ENCODE measurements at regions not wholly inside any gene's neighbourhood (a gene's known extent, or its start where the extent isn't known, plus 50 kb on each side); places are given as distances from the start of the nearest gene placed in this dataset.
"Not testable (repeated sequence)": the region's sequence is repeated elsewhere in the genome, so short reads cannot be mapped to it uniquely, and the experiment has no call there.

GRCh38 chr6:49233483-49233882, 229.6 kb downstream of the MMUT start:
- Histone ChIP-seq H3K4me3 (ENCODE audit: low read depth in 1 of 5, low read length in 5 of 5) (no peak overlapping the region), H3K9ac (ENCODE audit: low read length in 5 of 5) (no peak overlapping the region), H3K27me3 (ENCODE audit: control insufficient read depth in 5 of 5, insufficient read depth in 4 of 5, low read length in 5 of 5) (no peaks in the 10 kb centered on the region), H3K36me3 (ENCODE audit: control insufficient read depth in 5 of 5, insufficient read depth in 5 of 5, low read length in 5 of 5) (no peaks in the 10 kb centered on the region), H3K27ac (ENCODE audit: low read depth, low read length) (no peak overlapping the region), H3K4me1 (ENCODE audit: control insufficient read depth in 5 of 5, insufficient read depth in 5 of 5, low read length in 5 of 5) (no peaks in the 10 kb centered on the region), H3K9me3 (ENCODE audit: control insufficient read depth in 5 of 5, low read length in 5 of 5) (peaks cover 2 to 12% (median 3%) of the 10 kb centered on the region in 5 donors)

- no peak overlapping the region for H3K9ac ChIP-seq (ENCODE audit: low read length in 5 of 5)
Measured at GRCh38 chr6:49225471-49225870, 237.6 kb downstream of the MMUT start.

GRCh38 chr6:49220293-49220692, 242.8 kb downstream of the MMUT start:
- H3K9me3 ChIP-seq (ENCODE audit: control insufficient read depth in 5 of 5, low read length in 5 of 5) = peaks cover 0 to 17% (median 0%) of the 10 kb centered on the region in 5 donors
- no peaks in the 10 kb centered on the region for H3K36me3 ChIP-seq (ENCODE audit: control insufficient read depth in 5 of 5, insufficient read depth in 5 of 5, low read length in 5 of 5)
- no peak overlapping the region for H3K4me3 ChIP-seq (ENCODE audit: low read depth in 1 of 5, low read length in 5 of 5)
- H3K9ac ChIP-seq (ENCODE audit: low read length in 5 of 5) = no peak overlapping the region
- H3K27me3 ChIP-seq (ENCODE audit: control insufficient read depth in 5 of 5, insufficient read depth in 4 of 5, low read length in 5 of 5) = no peaks in the 10 kb centered on the region
- no peaks in the 10 kb centered on the region for H3K4me1 ChIP-seq (ENCODE audit: control insufficient read depth in 5 of 5, insufficient read depth in 5 of 5, low read length in 5 of 5)
- no peak overlapping the region for H3K27ac ChIP-seq (ENCODE audit: low read depth, low read length)

More at GRCh38 chr6:49225471-49225870, 237.6 kb downstream of the MMUT start:
- H3K36me3 ChIP-seq (ENCODE audit: control insufficient read depth in 5 of 5, insufficient read depth in 5 of 5, low read length in 5 of 5) = no peaks in the 10 kb centered on the region
- no peak overlapping the region for H3K4me3 ChIP-seq (ENCODE audit: low read depth in 1 of 5, low read length in 5 of 5)
- H3K27ac ChIP-seq (ENCODE audit: low read depth, low read length) = no peak overlapping the region
- no peaks in the 10 kb centered on the region for H3K4me1 ChIP-seq (ENCODE audit: control insufficient read depth in 5 of 5, insufficient read depth in 5 of 5, low read length in 5 of 5)
- no peaks in the 10 kb centered on the region for H3K27me3 ChIP-seq (ENCODE audit: control insufficient read depth in 5 of 5, insufficient read depth in 4 of 5, low read length in 5 of 5)
- H3K9me3 ChIP-seq (ENCODE audit: control insufficient read depth in 5 of 5, low read length in 5 of 5) = peaks cover 0 to 6% (median 2%) of the 10 kb centered on the region in 5 donors

- no peak overlapping the region for H3K27ac ChIP-seq (ENCODE audit: low read depth, low read length)
- no peaks in the 10 kb centered on the region for H3K27me3 ChIP-seq (ENCODE audit: control insufficient read depth in 5 of 5, insufficient read depth in 4 of 5, low read length in 5 of 5)
- no peak overlapping the region for H3K9ac ChIP-seq (ENCODE audit: low read length in 5 of 5)
- H3K9me3 ChIP-seq (ENCODE audit: control insufficient read depth in 5 of 5, low read length in 5 of 5) = peaks cover 0 to 5% (median 0%) of the 10 kb centered on the region in 5 donors
- no peaks in the 10 kb centered on the region for H3K4me1 ChIP-seq (ENCODE audit: control insufficient read depth in 5 of 5, insufficient read depth in 5 of 5, low read length in 5 of 5)
- no peaks in the 10 kb centered on the region for H3K36me3 ChIP-seq (ENCODE audit: control insufficient read depth in 5 of 5, insufficient read depth in 5 of 5, low read length in 5 of 5)
- H3K4me3 ChIP-seq (ENCODE audit: low read depth in 1 of 5, low read length in 5 of 5) = no peak overlapping the region
Measured at GRCh38 chr6:49205526-49205925, 257.5 kb downstream of the MMUT start.

GRCh38 chr6:49202924-49203536, 260.0 kb downstream of the MMUT start:
- Histone ChIP-seq H3K27me3 (ENCODE audit: control insufficient read depth in 5 of 5, insufficient read depth in 4 of 5, low read length in 5 of 5) (no peaks in the 10 kb centered on the region), H3K4me3 (ENCODE audit: low read depth in 1 of 5, low read length in 5 of 5) (no peak overlapping the region), H3K9ac (ENCODE audit: low read length in 5 of 5) (no peak overlapping the region), H3K27ac (ENCODE audit: low read depth, low read length) (no peak overlapping the region), H3K36me3 (ENCODE audit: control insufficient read depth in 5 of 5, insufficient read depth in 5 of 5, low read length in 5 of 5) (no peaks in the 10 kb centered on the region), H3K4me1 (ENCODE audit: control insufficient read depth in 5 of 5, insufficient read depth in 5 of 5, low read length in 5 of 5) (no peaks in the 10 kb centered on the region), H3K9me3 (ENCODE audit: control insufficient read depth in 5 of 5, low read length in 5 of 5) (peaks cover 0 to 5% (median 0%) of the 10 kb centered on the region in 5 donors)

- Histone ChIP-seq H3K27ac (ENCODE audit: low read depth, low read length) (no peak overlapping the region), H3K4me3 (ENCODE audit: low read depth in 1 of 5, low read length in 5 of 5) (no peak overlapping the region), H3K36me3 (ENCODE audit: control insufficient read depth in 5 of 5, insufficient read depth in 5 of 5, low read length in 5 of 5) (no peaks in the 10 kb centered on the region), H3K4me1 (ENCODE audit: control insufficient read depth in 5 of 5, insufficient read depth in 5 of 5, low read length in 5 of 5) (no peaks in the 10 kb centered on the region), H3K9me3 (ENCODE audit: control insufficient read depth in 5 of 5, low read length in 5 of 5) (no peaks in the 10 kb centered on the region), H3K9ac (ENCODE audit: low read length in 5 of 5) (no peak overlapping the region), H3K27me3 (ENCODE audit: control insufficient read depth in 5 of 5, insufficient read depth in 4 of 5, low read length in 5 of 5) (no peaks in the 10 kb centered on the region)
Measured at GRCh38 chr6:49198015-49198414, 265.0 kb downstream of the MMUT start.

DNA sequence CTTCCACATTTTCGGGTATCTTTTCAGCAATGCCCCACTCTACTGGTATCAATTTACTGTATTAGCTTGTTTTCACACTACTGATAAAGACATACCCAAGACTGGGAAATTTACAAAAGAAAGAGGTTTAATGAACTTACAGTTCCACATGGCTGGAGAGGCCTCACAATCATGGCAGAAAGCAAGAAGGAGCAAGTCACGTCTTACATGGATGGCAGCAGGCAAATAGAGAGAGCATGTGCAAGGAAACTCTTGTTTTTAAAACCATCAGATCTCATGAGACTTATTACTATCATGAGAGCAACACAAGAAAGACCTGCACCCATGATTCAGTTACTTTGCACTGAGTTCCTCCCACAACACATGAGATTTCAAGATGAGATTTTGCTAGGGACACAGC, 300.7 kb downstream of the MMUT start:
- H3K4me1 ChIP-seq (ENCODE audit: control insufficient read depth in 5 of 5, insufficient read depth in 5 of 5, low read length in 5 of 5); H3K9me3 ChIP-seq (ENCODE audit: control insufficient read depth in 5 of 5, low read length in 5 of 5); H3K27me3 ChIP-seq (ENCODE audit: control insufficient read depth in 5 of 5, insufficient read depth in 4 of 5, low read length in 5 of 5); H3K9ac ChIP-seq (ENCODE audit: low read length in 5 of 5); H3K36me3 ChIP-seq (ENCODE audit: control insufficient read depth in 5 of 5, insufficient read depth in 5 of 5, low read length in 5 of 5); H3K4me3 ChIP-seq (ENCODE audit: low read depth in 1 of 5, low read length in 5 of 5); H3K27ac ChIP-seq (ENCODE audit: low read depth, low read length): not testable (repeated sequence)

DNA sequence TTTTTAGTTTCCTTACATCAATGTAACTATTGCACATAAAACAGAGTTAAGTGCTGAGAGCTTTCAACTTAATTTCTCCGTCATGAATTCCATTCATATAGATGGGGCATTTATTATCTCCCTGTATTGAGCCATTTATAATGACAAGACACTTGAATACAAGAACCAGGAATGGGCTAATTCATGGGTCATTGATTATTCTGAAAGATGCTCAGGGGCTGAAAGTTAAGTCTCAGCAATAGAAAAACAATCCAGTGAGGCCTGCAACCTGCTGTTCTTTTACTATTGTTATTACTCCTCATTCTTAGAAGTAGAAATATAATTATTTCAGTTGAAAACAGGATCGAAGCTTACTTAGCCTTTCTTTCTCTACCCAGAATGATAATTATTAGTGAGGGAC, 307.7 kb downstream of the MMUT start:
- Histone ChIP-seq H3K36me3 (ENCODE audit: control insufficient read depth in 5 of 5, insufficient read depth in 5 of 5, low read length in 5 of 5) (no peaks in the 10 kb centered on the region), H3K27ac (ENCODE audit: low read depth, low read length) (no peak overlapping the region), H3K9ac (ENCODE audit: low read length in 5 of 5) (no peak overlapping the region), H3K4me1 (ENCODE audit: control insufficient read depth in 5 of 5, insufficient read depth in 5 of 5, low read length in 5 of 5) (no peaks in the 10 kb centered on the region), H3K27me3 (ENCODE audit: control insufficient read depth in 5 of 5, insufficient read depth in 4 of 5, low read length in 5 of 5) (no peaks in the 10 kb centered on the region), H3K4me3 (ENCODE audit: low read depth in 1 of 5, low read length in 5 of 5) (no peak overlapping the region), H3K9me3 (ENCODE audit: control insufficient read depth in 5 of 5, low read length in 5 of 5) (peaks cover 0 to 9% (median 0%) of the 10 kb centered on the region in 5 donors)

DNA sequence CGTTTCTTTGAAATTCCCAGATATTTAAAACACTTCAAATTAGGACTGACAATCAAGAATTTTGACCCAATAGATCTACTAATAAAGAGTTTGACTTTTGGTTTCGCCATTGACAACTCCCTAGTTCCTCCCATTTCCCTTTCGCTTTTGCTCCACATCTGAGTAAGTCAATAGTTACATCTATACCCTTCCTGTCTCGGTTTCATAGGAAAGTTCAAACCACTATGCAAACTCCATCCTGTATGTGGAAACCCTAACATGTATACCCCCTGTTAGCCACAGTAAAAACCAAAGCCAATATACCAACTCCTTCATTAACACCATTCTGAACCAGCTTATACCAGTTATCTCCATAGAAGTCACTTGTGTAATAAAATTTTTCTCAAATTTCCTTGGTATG, 311.1 kb downstream of the MMUT start:
- no peaks in the 10 kb centered on the region for H3K36me3 ChIP-seq (ENCODE audit: control insufficient read depth in 5 of 5, insufficient read depth in 5 of 5, low read length in 5 of 5)
- no peak overlapping the region for H3K9ac ChIP-seq (ENCODE audit: low read length in 5 of 5)
- H3K27ac ChIP-seq (ENCODE audit: low read depth, low read length) = no peak overlapping the region
- no peaks in the 10 kb centered on the region for H3K4me1 ChIP-seq (ENCODE audit: control insufficient read depth in 5 of 5, insufficient read depth in 5 of 5, low read length in 5 of 5)
- no peaks in the 10 kb centered on the region for H3K27me3 ChIP-seq (ENCODE audit: control insufficient read depth in 5 of 5, insufficient read depth in 4 of 5, low read length in 5 of 5)
- H3K9me3 ChIP-seq (ENCODE audit: control insufficient read depth in 5 of 5, low read length in 5 of 5) = peaks cover 0 to 9% (median 0%) of the 10 kb centered on the region in 5 donors
- H3K4me3 ChIP-seq (ENCODE audit: low read depth in 1 of 5, low read length in 5 of 5) = no peak overlapping the region

DNA sequence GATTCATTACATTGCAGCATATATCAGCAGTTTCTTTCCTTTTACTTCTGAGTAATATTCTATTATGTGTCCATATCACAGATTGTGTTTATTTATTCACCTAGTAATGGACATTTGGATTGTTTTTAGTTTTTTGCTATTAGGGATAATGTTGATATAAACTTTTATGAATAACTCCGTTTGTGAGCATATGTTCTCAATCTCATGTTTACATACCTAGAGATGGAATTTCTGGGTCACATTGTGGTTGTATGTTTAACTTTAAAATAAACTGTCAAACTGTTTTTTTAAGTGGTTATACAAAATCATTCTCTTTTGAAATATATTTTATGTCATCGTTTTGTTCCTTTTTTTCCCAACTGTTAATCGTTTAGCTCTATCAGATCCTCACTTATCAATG, 311.6 kb downstream of the MMUT start:
- Histone ChIP-seq H3K27me3 (ENCODE audit: control insufficient read depth in 5 of 5, insufficient read depth in 4 of 5, low read length in 5 of 5) (no peaks in the 10 kb centered on the region), H3K9me3 (ENCODE audit: control insufficient read depth in 5 of 5, low read length in 5 of 5) (peaks cover 0 to 9% (median 0%) of the 10 kb centered on the region in 5 donors)

More for the DNA sequence above, 311.6 kb downstream of the MMUT start:
- Histone ChIP-seq H3K4me1 (ENCODE audit: control insufficient read depth in 5 of 5, insufficient read depth in 5 of 5, low read length in 5 of 5) (no peaks in the 10 kb centered on the region), H3K27ac (ENCODE audit: low read depth, low read length) (no peak overlapping the region), H3K36me3 (ENCODE audit: control insufficient read depth in 5 of 5, insufficient read depth in 5 of 5, low read length in 5 of 5) (no peaks in the 10 kb centered on the region), H3K9ac (ENCODE audit: low read length in 5 of 5) (no peak overlapping the region), H3K4me3 (ENCODE audit: low read depth in 1 of 5, low read length in 5 of 5) (no peak overlapping the region)

Measured in subcutaneous abdominal adipose tissue (tissue), 5 donors.